ENCODE measurements at regions not wholly inside any gene's neighbourhood (a gene's known extent, or its start where the extent isn't known, plus 50 kb on each side); places are given as distances from the start of the nearest gene placed in this dataset.
"Not testable (repeated sequence)": the region's sequence is repeated elsewhere in the genome, so short reads cannot be mapped to it uniquely, and the experiment has no call there.

DNA sequence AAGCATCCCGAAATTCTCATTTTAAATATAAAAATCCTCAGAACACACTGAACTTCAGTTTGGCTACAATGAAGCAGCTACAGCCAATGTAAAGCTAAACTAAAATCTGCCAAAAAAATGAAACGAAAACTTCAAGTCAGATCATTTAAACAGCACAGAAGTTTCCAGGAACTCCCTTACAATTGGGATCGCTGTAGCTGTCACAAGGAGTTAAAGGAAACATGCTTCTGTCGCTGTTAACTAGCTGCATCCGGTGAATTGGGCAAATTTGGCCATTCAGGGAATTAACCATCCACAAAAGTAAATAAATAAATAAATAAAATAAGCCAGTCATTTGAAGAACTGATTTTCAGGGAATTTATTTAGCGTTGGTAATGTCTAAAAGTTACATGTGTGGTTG is 77.0 kb upstream of the PEG3 start:
- H3K27ac ChIP-seq = no peak overlapping the region
- TF ChIP-seq, protein P1, sequence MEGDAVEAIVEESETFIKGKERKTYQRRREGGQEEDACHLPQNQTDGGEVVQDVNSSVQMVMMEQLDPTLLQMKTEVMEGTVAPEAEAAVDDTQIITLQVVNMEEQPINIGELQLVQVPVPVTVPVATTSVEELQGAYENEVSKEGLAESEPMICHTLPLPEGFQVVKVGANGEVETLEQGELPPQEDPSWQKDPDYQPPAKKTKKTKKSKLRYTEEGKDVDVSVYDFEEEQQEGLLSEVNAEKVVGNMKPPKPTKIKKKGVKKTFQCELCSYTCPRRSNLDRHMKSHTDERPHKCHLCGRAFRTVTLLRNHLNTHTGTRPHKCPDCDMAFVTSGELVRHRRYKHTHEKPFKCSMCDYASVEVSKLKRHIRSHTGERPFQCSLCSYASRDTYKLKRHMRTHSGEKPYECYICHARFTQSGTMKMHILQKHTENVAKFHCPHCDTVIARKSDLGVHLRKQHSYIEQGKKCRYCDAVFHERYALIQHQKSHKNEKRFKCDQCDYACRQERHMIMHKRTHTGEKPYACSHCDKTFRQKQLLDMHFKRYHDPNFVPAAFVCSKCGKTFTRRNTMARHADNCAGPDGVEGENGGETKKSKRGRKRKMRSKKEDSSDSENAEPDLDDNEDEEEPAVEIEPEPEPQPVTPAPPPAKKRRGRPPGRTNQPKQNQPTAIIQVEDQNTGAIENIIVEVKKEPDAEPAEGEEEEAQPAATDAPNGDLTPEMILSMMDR (IDR thresholded peaks at IDR 0.05) = no peak
- no peak for TF ChIP-seq ZFX (IDR thresholded peaks at IDR 0.05; ENCODE audit: borderline replicate concordance)

DNA sequence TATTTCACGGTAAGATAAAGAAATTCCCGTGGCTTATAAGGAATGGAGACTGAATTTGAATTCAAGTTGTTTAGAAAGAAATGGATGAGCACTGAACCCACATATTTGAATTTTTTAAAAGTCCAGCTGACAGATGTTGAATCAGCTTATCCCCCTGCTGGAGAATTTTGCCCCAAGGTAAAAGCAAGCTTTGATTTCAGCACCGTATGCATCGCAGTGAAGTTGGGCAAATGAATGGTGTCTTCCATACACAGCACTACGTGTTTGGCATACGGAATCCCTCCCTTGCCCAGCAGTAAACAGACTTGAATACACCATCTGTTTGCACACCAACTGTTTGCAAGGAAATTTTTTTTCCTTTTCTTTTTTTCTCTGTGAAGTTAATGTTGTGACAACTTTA is 77.5 kb upstream of the PEG3 start:
- no peak for TF ChIP-seq ZFX (IDR thresholded peaks at IDR 0.05; ENCODE audit: borderline replicate concordance)
- TF ChIP-seq, protein P1 (IDR thresholded peaks at IDR 0.05) = no peak
- H3K27ac ChIP-seq = no peak overlapping the region

DNA sequence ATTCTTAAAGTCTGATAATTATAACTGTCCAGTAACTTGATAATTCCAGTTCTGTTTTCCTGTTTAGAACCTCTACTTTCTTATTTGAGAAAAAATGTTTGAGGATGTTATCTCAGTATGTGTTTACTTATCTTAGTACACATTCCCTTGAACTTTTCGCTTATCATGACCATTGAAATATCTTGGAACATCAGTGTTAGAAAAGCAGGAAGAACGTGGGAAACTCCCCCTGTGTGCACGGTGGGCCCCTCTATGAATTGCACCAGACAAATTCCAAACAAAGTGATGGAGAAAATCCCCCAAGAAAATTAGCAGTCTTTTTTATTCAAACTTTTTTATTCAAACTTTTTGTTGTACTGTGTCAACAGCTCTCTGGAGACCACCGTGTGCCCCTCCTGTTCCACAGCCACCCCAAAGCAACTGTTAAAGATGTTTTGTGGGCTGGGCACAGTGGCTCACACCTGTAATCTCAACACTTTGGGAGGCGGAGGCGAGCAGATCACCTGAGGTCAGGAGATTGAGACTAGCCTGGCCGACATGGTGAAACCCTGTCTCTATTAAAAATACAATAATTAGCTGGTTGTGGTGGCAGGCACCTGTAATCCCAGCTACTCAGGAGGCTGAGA is 78.3 kb upstream of the PEG3 start:
- no peak overlapping the region for H3K27ac ChIP-seq
- TF ChIP-seq, protein P1 (IDR thresholded peaks at IDR 0.05) = no peak
- TF ChIP-seq ZFX (IDR thresholded peaks at IDR 0.05; ENCODE audit: borderline replicate concordance) = no peak

DNA sequence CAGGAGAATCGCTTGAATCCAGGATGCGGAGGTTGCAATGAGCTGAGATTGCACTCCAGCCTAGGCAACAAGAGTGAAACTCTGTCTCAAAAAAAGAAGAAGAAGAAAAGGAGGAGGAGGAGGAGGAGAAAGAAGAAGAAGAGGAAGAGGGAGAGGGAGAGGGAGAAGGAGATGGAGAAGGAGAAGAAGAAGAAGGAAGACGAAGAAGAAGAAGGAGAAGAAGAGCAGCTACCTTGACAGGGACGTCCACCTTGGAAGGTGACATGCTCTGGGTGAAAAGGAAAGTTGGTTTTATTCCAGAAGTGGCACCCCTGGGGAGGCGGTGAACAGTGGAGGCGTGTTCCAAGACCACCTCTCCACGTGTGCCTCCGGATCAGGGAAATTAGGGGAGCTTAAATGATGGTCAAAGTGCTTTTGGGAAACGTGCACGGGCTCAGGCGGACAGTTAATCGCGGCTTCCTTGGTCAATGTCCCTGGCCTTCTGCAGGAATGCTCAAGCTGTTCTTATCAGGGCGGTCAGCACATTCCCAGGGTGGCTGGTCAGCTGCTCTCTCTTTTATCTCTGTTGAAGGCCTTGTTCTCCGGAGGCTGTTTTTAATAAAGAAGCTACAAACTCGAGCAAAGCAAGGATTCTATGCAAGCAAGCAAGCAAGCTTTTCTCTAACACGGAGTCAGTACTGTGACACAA is 78.9 kb upstream of the PEG3 start:
- TF ChIP-seq ZFX (IDR thresholded peaks at IDR 0.05; ENCODE audit: borderline replicate concordance) = no peak
- TF ChIP-seq, protein P1 (IDR thresholded peaks at IDR 0.05) = no peak

DNA sequence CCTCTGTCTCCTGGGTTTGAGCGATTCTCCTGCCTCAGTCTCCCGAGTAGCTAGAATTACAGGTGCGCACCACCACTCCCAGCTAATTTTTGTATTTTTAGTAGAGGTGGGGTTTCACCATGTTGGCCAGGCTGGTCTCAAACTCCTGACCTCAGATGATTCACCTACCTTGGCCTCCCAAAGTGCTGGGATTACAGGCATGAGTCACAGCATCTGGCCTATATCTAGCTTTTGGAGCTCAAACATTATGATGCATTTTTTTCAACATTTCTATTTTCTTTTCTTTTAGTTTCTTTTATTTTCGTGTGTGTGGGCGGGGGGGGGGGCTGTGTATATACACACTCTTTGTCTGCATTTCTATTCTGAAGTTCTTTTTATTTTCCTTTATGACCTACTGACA is 85.6 kb upstream of the PEG3 start:
- H3K27ac ChIP-seq = not testable (repeated sequence)

More for the DNA sequence above, 78.9 kb upstream of the PEG3 start:
- H3K27ac ChIP-seq = no peak overlapping the region

DNA sequence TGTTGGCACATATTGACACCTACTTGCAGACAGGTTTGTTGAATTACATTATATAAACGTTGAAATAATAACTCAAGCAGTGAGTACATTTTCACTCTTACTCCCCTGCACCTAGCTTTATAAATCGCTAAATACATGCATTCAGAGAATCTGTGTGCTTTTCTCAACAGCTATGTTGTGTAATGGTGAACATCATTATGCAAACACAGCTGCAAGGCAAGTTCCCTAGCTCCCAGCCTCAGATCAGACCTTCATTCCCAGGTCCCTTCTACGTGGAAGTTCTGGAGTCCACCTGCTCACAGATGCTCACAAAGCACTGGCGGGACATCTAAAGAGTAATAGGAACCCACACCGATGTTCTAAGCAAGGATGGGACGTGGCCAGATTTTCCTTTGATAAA is 86.8 kb upstream of the PEG3 start:
- TF ChIP-seq ZFX (IDR thresholded peaks at IDR 0.05; ENCODE audit: borderline replicate concordance) = no peak
- TF ChIP-seq, protein P1 (IDR thresholded peaks at IDR 0.05) = no peak
- no peak overlapping the region for H3K27ac ChIP-seq

DNA sequence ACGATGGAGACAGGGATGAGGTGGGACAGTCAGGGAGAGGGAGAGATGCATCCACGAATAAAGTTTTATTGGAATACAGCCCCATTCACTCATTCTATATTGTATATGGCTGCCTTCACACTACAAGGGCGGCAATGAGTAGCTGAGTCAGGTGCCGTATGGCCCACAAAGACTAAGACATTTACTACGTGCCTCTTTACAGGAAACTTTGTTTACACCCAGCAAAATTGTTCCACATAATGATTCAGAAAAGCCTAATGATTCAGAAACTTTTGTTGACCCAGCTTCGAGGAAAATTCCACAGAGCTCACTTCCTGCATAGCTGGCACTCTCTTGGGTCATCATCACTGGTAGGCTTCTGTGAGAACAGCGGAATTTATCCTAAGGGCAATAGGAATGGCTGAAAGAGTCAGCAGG is 87.3 kb upstream of the PEG3 start:
- H3K27ac ChIP-seq = no peak overlapping the region
- TF ChIP-seq, protein P1 (IDR thresholded peaks at IDR 0.05) = no peak
- TF ChIP-seq ZFX (IDR thresholded peaks at IDR 0.05; ENCODE audit: borderline replicate concordance) = no peak

Data from 22Rv1 (cell line).